HFFc6 (cell line): ENCODE measurements at regions not wholly inside any gene's neighbourhood (a gene's known extent, or its start where the extent isn't known, plus 50 kb on each side); places are given as distances from the start of the nearest gene placed in this dataset.
A peak's percentile ranks its signal among the peaks of the same experiment; 100 is the strongest.

Experiments used
- DNase-seq: peaks from one replicate; pipeline ENCODE4 v3.0.0-alpha.2; 2018
- H3K27ac Mint-ChIP-seq: 2 replicates; pipeline ENCODE4 v1.8.0; 2020; ENCODE audit warnings: mild to moderate bottlenecking, mixed read lengths
- H3K27me3 Mint-ChIP-seq: 2 replicates; pipeline ENCODE4 v1.8.0; 2021; ENCODE audit warnings: mild to moderate bottlenecking, moderate library complexity, mixed read lengths; ENCODE audit not compliant: insufficient read depth
- H3K36me3 Mint-ChIP-seq: 2 replicates; pipeline ENCODE4 v1.8.0; 2021; ENCODE audit warnings: low read depth, mixed read lengths
- H3K4me1 Mint-ChIP-seq: 2 replicates; pipeline ENCODE4 v1.8.0; 2020; ENCODE audit warnings: low read depth, mixed read lengths
- H3K4me3 Mint-ChIP-seq: 2 replicates; pipeline ENCODE4 v1.8.0; 2020; ENCODE audit warnings: mild to moderate bottlenecking, moderate library complexity, mixed read lengths
- H3K9me3 Mint-ChIP-seq: 2 replicates; pipeline ENCODE4 v1.8.0; 2020; ENCODE audit warnings: mild to moderate bottlenecking, mixed read lengths
- TF ChIP-seq, protein P1 (sequence below): fragments of 200-600 bp; sonication (generic); IDR thresholded peaks from 2 replicates; pipeline ENCODE4 v1.5.0; 2021; ENCODE audit warnings: antibody characterized with exemption, mild to moderate bottlenecking

- Mint-ChIP-seq H3K4me3 (no peak overlapping the region), H3K27me3 (no peaks in the 10 kb centered on the region), H3K9me3 (peaks cover 4% of the 10 kb centered on the region), H3K4me1 (peaks cover 35% of the 10 kb centered on the region), H3K27ac (no peak overlapping the region), H3K36me3 (no peaks in the 10 kb centered on the region)
- DNase-seq: no peak
- TF ChIP-seq, protein P1, sequence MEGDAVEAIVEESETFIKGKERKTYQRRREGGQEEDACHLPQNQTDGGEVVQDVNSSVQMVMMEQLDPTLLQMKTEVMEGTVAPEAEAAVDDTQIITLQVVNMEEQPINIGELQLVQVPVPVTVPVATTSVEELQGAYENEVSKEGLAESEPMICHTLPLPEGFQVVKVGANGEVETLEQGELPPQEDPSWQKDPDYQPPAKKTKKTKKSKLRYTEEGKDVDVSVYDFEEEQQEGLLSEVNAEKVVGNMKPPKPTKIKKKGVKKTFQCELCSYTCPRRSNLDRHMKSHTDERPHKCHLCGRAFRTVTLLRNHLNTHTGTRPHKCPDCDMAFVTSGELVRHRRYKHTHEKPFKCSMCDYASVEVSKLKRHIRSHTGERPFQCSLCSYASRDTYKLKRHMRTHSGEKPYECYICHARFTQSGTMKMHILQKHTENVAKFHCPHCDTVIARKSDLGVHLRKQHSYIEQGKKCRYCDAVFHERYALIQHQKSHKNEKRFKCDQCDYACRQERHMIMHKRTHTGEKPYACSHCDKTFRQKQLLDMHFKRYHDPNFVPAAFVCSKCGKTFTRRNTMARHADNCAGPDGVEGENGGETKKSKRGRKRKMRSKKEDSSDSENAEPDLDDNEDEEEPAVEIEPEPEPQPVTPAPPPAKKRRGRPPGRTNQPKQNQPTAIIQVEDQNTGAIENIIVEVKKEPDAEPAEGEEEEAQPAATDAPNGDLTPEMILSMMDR: no peak
Observed at GRCh38 chr4:106708464-106708816, 327.7 kb downstream of the DKK2 start.

- Mint-ChIP-seq H3K4me3 (no peak overlapping the region), H3K36me3 (peaks cover 2% of the 10 kb centered on the region; the same call in 1 of the 2 replicates), H3K4me1 (peaks cover 35% of the 10 kb centered on the region), H3K27me3 (no peaks in the 10 kb centered on the region), H3K27ac (peak overlapping the region; percentile 34; the same call in 1 of the 2 replicates), H3K9me3 (peaks cover 5% of the 10 kb centered on the region)
- peak; percentile 45 for DNase-seq
- TF ChIP-seq, protein P1: no peak
Observed at GRCh38 chr4:106707776-106708463, 328.2 kb downstream of the DKK2 start.

GRCh38 chr4:106704253-106704870, 331.8 kb downstream of the DKK2 start:
- TF ChIP-seq, protein P1: no peak
- DNase-seq: no peak
- H3K36me3 Mint-ChIP-seq: peaks cover 14% of the 10 kb centered on the region
- H3K4me1 Mint-ChIP-seq: peaks cover 35% of the 10 kb centered on the region
- H3K27ac Mint-ChIP-seq: peak overlapping the region; percentile 27; the same call in 1 of the 2 replicates
- H3K27me3 Mint-ChIP-seq: no peaks in the 10 kb centered on the region
- H3K9me3 Mint-ChIP-seq: peaks cover 5% of the 10 kb centered on the region; the same call in 1 of the 2 replicates
- H3K4me3 Mint-ChIP-seq: no peak overlapping the region

- TF ChIP-seq, protein P1: no peak
- H3K9me3 Mint-ChIP-seq: peaks cover 5% of the 10 kb centered on the region; the same call in 1 of the 2 replicates
- no peaks in the 10 kb centered on the region for H3K27me3 Mint-ChIP-seq
- no peak overlapping the region for H3K27ac Mint-ChIP-seq
- peaks cover 14% of the 10 kb centered on the region for H3K36me3 Mint-ChIP-seq
- peaks cover 36% of the 10 kb centered on the region for H3K4me1 Mint-ChIP-seq
- H3K4me3 Mint-ChIP-seq: no peak overlapping the region
- DNase-seq: no peak
Observed at GRCh38 chr4:106700321-106700720, 331.7 kb upstream of the GIMD1 start.

DNA sequence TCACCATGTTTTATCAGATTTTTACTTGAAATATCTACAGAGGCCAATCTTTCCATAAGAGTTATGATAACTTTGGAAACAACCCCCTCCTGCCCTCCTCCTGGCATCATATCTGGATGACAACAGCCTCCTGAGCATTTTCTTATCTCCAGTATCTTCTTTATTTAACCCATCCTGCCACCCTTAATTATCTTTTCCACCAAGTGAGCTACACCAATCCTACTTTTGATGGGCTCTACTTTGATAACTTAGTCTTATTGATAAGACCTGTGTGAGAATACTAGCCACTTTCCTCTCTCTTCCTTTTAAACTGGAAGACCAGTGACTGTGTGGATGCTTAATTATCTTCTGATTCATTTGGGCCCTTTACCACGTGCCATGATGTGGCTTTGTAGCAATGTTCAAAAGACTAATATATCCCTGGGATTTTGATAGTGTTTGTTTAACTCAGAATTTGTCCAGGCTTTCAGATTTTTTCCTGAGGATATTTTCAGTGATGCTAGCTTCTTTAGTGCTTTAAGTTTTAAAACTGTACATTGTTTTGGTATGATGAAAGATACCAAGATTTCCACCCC, 330.1 kb upstream of the GIMD1 start:
- peaks cover 14% of the 10 kb centered on the region for H3K36me3 Mint-ChIP-seq
- no peak overlapping the region for H3K27ac Mint-ChIP-seq
- peaks cover 5% of the 10 kb centered on the region; the same call in 1 of the 2 replicates for H3K9me3 Mint-ChIP-seq
- H3K4me1 Mint-ChIP-seq: peaks cover 26% of the 10 kb centered on the region
- H3K27me3 Mint-ChIP-seq: no peaks in the 10 kb centered on the region; the same call in 1 of the 2 replicates
- H3K4me3 Mint-ChIP-seq: no peak overlapping the region
- TF ChIP-seq, protein P1: no peak
- no peak for DNase-seq
